ENCODE measurements at regions not wholly inside any gene's neighbourhood (a gene's known extent, or its start where the extent isn't known, plus 50 kb on each side); places are given as distances from the start of the nearest gene placed in this dataset.

DNA sequence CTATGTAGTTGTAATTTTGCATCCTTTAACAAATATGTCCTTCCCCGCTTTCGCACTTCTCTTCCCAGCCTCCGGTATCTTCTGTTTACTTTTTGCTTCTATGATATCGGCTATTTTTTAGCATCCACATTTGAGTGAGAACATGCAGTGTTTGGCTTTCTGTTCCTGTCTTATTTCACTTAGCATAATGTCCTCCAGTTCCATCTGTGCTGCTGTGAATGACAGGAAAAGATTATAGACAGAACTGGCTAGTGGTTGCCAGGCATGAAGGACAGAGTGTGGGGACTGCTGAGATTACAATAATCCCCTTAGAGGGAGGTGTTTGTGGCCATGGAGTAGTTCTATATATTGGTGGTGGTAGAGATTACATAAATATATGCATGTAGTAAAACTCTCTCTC, 588.6 kb downstream of the NLGN4X start:
- 68 to 77% methylated on average over 4 of the region's 4 CpGs for WGBS, 2 donors
- DNase-seq (no peak), ATAC-seq (no peak)
- no peak overlapping the region for H3K4me3 ChIP-seq
- TF ChIP-seq POLR2A (IDR thresholded peaks at IDR 0.05), result no peak
- TF ChIP-seq, protein P1, sequence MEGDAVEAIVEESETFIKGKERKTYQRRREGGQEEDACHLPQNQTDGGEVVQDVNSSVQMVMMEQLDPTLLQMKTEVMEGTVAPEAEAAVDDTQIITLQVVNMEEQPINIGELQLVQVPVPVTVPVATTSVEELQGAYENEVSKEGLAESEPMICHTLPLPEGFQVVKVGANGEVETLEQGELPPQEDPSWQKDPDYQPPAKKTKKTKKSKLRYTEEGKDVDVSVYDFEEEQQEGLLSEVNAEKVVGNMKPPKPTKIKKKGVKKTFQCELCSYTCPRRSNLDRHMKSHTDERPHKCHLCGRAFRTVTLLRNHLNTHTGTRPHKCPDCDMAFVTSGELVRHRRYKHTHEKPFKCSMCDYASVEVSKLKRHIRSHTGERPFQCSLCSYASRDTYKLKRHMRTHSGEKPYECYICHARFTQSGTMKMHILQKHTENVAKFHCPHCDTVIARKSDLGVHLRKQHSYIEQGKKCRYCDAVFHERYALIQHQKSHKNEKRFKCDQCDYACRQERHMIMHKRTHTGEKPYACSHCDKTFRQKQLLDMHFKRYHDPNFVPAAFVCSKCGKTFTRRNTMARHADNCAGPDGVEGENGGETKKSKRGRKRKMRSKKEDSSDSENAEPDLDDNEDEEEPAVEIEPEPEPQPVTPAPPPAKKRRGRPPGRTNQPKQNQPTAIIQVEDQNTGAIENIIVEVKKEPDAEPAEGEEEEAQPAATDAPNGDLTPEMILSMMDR (IDR thresholded peaks at IDR 0.05), result no peak
- H3K9me3 ChIP-seq, result no peaks in the 10 kb centered on the region
- H3K4me1 ChIP-seq, result no peaks in the 10 kb centered on the region
- H3K36me3 ChIP-seq (replicated peaks in 1 of 2; ENCODE audit: insufficient read depth in 1 of 2, low read depth in 2 of 2), result no peaks in the 10 kb centered on the region
- no peaks in the 10 kb centered on the region for H3K27me3 ChIP-seq
- H3K27ac ChIP-seq, result no peak overlapping the region
- intact Hi-C loops (cut with DNase I), result no loop called here

GRCh38 chrX:5638572-5638971, 590.1 kb downstream of the NLGN4X start:
- 61 to 74% methylated on average over 7 of the region's 7 CpGs for WGBS, 2 donors
- ATAC-seq (no peak), DNase-seq (no peak)
- TF ChIP-seq, protein P1 (IDR thresholded peaks at IDR 0.05), result no peak
- no peak for TF ChIP-seq POLR2A (IDR thresholded peaks at IDR 0.05)
- H3K4me1 ChIP-seq, result no peaks in the 10 kb centered on the region
- no peaks in the 10 kb centered on the region for H3K9me3 ChIP-seq
- intact Hi-C loops (cut with DNase I), result no loop called here
- H3K27me3 ChIP-seq, result no peaks in the 10 kb centered on the region
- no peak overlapping the region for H3K27ac ChIP-seq
- no peaks in the 10 kb centered on the region for H3K36me3 ChIP-seq (replicated peaks in 1 of 2; ENCODE audit: insufficient read depth in 1 of 2, low read depth in 2 of 2)
- no peak overlapping the region for H3K4me3 ChIP-seq

DNA sequence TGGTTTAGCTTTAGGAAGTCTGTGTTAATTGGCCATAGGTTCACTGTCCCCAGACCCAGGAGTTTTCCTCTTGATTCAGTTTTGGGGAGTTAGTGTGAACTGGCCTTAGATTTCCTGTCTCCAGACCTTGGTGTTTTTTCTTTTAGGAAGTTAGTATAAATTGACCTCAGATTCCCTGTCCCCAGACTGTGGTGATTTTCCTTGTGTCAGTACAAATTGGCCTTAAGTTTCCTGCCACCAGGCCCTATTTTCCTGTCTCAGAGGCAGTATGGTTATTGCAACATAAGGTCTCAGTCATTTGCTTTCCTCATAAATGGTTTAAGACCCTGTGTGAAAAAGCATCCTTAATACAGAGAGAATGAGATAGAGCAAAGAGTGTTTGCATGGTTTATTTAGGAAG, 595.8 kb downstream of the NLGN4X start:
- H3K36me3 ChIP-seq (replicated peaks in 1 of 2; ENCODE audit: insufficient read depth in 1 of 2, low read depth in 2 of 2), result no peaks in the 10 kb centered on the region
- intact Hi-C loops (cut with DNase I), result no loop called here
- H3K27ac ChIP-seq, result no peak overlapping the region
- H3K9me3 ChIP-seq, result no peaks in the 10 kb centered on the region
- no peak for DNase-seq
- H3K4me1 ChIP-seq, result no peaks in the 10 kb centered on the region
- H3K4me3 ChIP-seq, result no peak overlapping the region
- TF ChIP-seq POLR2A (IDR thresholded peaks at IDR 0.05), result no peak
- TF ChIP-seq, protein P1 (IDR thresholded peaks at IDR 0.05), result no peak
- ATAC-seq, result no peak
- no peaks in the 10 kb centered on the region for H3K27me3 ChIP-seq

DNA sequence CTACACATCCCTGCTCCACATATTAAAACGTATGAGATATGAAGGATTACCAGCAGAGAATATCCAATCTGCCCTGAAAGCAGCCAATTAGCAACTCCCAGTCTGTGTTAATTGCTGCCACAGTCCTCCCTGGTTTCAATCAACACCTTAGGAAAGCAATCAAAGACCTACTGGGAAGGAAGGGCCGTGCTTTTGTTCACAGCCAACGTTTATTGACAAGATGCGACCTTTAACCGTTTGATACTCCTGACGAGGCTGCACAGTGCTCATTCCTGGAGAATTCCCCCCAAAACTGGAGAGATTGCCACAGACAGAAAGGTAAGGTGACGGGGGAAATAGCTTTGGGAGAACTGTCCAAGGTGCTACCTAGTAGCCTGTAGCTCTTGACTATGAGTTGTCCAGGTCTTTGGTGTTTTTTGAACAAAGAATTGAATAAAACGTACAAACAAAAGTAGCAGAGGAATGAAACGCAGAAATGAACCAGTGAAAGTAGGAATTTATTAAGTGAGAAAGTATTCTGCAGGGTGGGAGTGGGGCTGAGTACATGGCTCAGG, 596.5 kb downstream of the NLGN4X start:
- Histone ChIP-seq H3K27ac (no peak overlapping the region), H3K9me3 (no peaks in the 10 kb centered on the region), H3K4me1 (no peaks in the 10 kb centered on the region), H3K36me3 (replicated peaks in 1 of 2; ENCODE audit: insufficient read depth in 1 of 2, low read depth in 2 of 2) (no peaks in the 10 kb centered on the region), H3K27me3 (no peaks in the 10 kb centered on the region), H3K4me3 (no peak overlapping the region)
- WGBS, 2 donors, result 21 to 22% methylated on average over 9 of the region's 9 CpGs
- ATAC-seq (no peak), DNase-seq (no peak)
- no peak for TF ChIP-seq POLR2A (IDR thresholded peaks at IDR 0.05)
- TF ChIP-seq, protein P1 (IDR thresholded peaks at IDR 0.05), result no peak
- intact Hi-C loops (cut with DNase I), result no loop called here

DNA sequence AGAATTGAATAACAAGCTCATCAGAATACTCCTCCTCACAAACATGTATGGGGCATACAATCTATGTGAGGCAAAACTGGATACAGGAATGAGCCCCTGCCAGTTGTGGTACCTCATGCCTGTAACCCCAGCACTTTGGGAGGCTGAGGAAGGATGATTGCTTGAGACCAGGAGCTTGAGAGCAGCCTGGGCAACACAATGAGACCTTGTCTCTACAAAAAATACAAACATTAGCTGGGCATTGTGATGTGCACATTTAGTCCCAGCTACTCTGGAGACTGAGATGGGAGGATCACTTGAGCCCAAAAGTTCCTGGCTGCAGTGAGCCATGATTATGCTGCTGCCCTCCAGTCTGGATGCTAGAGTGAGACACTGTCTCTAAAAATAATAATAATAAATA, 611.0 kb downstream of the NLGN4X start:
- TF ChIP-seq, protein P1 (IDR thresholded peaks at IDR 0.05), result no peak
- TF ChIP-seq POLR2A (IDR thresholded peaks at IDR 0.05), result no peak
- Histone ChIP-seq H3K27ac (no peak overlapping the region), H3K4me3 (no peak overlapping the region), H3K4me1 (no peaks in the 10 kb centered on the region), H3K27me3 (no peaks in the 10 kb centered on the region), H3K9me3 (no peaks in the 10 kb centered on the region), H3K36me3 (replicated peaks in 1 of 2; ENCODE audit: insufficient read depth in 1 of 2, low read depth in 2 of 2) (no peaks in the 10 kb centered on the region)
- DNase-seq, result no peak
- ATAC-seq, result no peak
- intact Hi-C loops (cut with DNase I), result no loop called here
